SK-N-SH (cell line): ENCODE measurements at regions not wholly inside any gene's neighbourhood (a gene's known extent, or its start where the extent isn't known, plus 50 kb on each side); places are given as distances from the start of the nearest gene placed in this dataset.

Source experiments
- CHD2 ChIP-seq: fragments of 150-350 bp; IDR thresholded peaks from 2 replicates; pipeline ENCODE4 v1.6.1; 2018; ENCODE audit warnings: low read length; ENCODE audit not compliant: partially characterized antibody
- CTCF ChIP-seq: fragments of 200-600 bp; sonication (generic); IDR thresholded peaks from 2 replicates; pipeline ENCODE4 v1.6.1; 2017; ENCODE audit warnings: antibody characterized with exemption, mild to moderate bottlenecking, moderate library complexity
- EP300 ChIP-seq, 2 experiments: IDR thresholded peaks; 2 replicates each; pipeline versions ENCODE4 v1.4.0 to v1.6.1; 2012; ENCODE audit warnings: borderline replicate concordance in 1 of 2, low read depth in 1 of 2, low read length in 1 of 2
- FOXJ3 ChIP-seq: sonication (generic); formaldehyde crosslinking; IDR thresholded peaks from 2 replicates; pipeline ENCODE4 v1.5.1; 2020; ENCODE audit warnings: mild to moderate bottlenecking, missing genetic modification reagents
- FOXM1 ChIP-seq: IDR thresholded peaks from 2 replicates; pipeline ENCODE4 v1.4.0; 2012; ENCODE audit warnings: low read depth, mild to moderate bottlenecking
- MXI1 ChIP-seq: IDR thresholded peaks from 2 replicates; pipeline ENCODE4 v1.6.1; 2012; ENCODE audit warnings: mild to moderate bottlenecking, low read depth, low read length, improper control_type of control experiment
- POLR2AphosphoS5 ChIP-seq: IDR thresholded peaks from 2 replicates; pipeline ENCODE4 v1.6.1; 2012; ENCODE audit warnings: low read depth, low read length
- RAD21 ChIP-seq: IDR thresholded peaks from 2 replicates; pipeline ENCODE4 v1.6.1; 2012; ENCODE audit warnings: mild to moderate bottlenecking, low read length
- RCOR1 ChIP-seq: fragments of 150-350 bp; IDR thresholded peaks from 2 replicates; pipeline ENCODE4 v1.6.1; 2017; ENCODE audit warnings: antibody characterized with exemption, low read length
- REST ChIP-seq: IDR thresholded peaks from 2 replicates; pipeline ENCODE4 v1.6.1; 2012; ENCODE audit warnings: mild to moderate bottlenecking, low read depth, low read length, moderate library complexity
- RFX5 ChIP-seq: IDR thresholded peaks from 2 replicates; pipeline ENCODE4 v1.6.1; 2012; ENCODE audit warnings: mild to moderate bottlenecking, improper control_type of control experiment, low read length
- SMC3 ChIP-seq: IDR thresholded peaks from 2 replicates; pipeline ENCODE4 v1.6.1; 2012; ENCODE audit warnings: low read depth, low read length, improper control_type of control experiment
- TEAD4 ChIP-seq: IDR thresholded peaks from 2 replicates; pipeline ENCODE4 v1.4.0; 2012; ENCODE audit warnings: mild to moderate bottlenecking, borderline replicate concordance; ENCODE audit not compliant: insufficient read depth
- YY1 ChIP-seq: IDR thresholded peaks from 2 replicates; pipeline ENCODE4 v1.4.0; 2012; ENCODE audit warnings: low read depth, mild to moderate bottlenecking

GRCh38 chr4:180790471-180790870 lies 1452.7 kb upstream of the TENM3 start:
- TF ChIP-seq CTCF = no peak
- no peak for TF ChIP-seq RFX5
- no peak for TF ChIP-seq RAD21
- TF ChIP-seq EP300 (IDR thresholded peaks at IDR 0.05; ENCODE audit: borderline replicate concordance in 1 of 2, low read depth in 1 of 2, low read length in 1 of 2) = no peak
- TF ChIP-seq POLR2AphosphoS5 = no peak
- no peak for TF ChIP-seq FOXM1
- no peak for TF ChIP-seq RCOR1
- no peak for TF ChIP-seq CHD2
- no peak for TF ChIP-seq SMC3
- TF ChIP-seq MXI1 = no peak
- no peak for TF ChIP-seq TEAD4
- no peak for TF ChIP-seq YY1
- no peak for TF ChIP-seq REST
- TF ChIP-seq FOXJ3 (CRISPR knock-in tag) = no peak
